Left colon (tissue), 2 donors: ENCODE measurements at regions not wholly inside any gene's neighbourhood (a gene's known extent, or its start where the extent isn't known, plus 50 kb on each side); places are given as distances from the start of the nearest gene placed in this dataset.

Experiments used
- ATAC-seq: fragments of 200-7000 bp; cut with Tn5 transposase; one replicate; pipeline ENCODE4 v1.9.1; 2020; ENCODE audit warnings: mild to moderate bottlenecking, moderate library complexity
- DNase-seq, 2 donors: peaks; one replicate each; pipeline ENCODE4 v3.0.0-alpha.2; 2020
- intact Hi-C, 2 donors: fragments of 100-400 bp; cut with DNase I in 1 of 2; cut with micrococcal nuclease in 1 of 2; formaldehyde crosslinking; loops; one replicate each; pipeline versions ENCODE4 v1.11.2 to v1.14.0; 2022; cut with DNase I, micrococcal nuclease
- donor health status: DM: no; HTN: no; CAD: no.
- donor health status: DM: yes; HTN: yes; CAD: no.

GRCh38 chr3:170641510-170642236 lies 55.8 kb upstream of the SLC7A14 start:
- intact Hi-C loops, result no loop called here
- ATAC-seq, result no peak
- DNase-seq, result no peak

GRCh38 chr3:170640737-170641171 lies 54.9 kb upstream of the SLC7A14 start:
- intact Hi-C loops, result no loop called here
- ATAC-seq (no peak), DNase-seq (no peak)

GRCh38 chr3:170638988-170639387 lies 53.1 kb upstream of the SLC7A14 start:
- no peak for DNase-seq
- no peak for ATAC-seq
- intact Hi-C loops, result no loop called here

- DNase-seq (no peak), ATAC-seq (no peak)
- intact Hi-C loops, result no loop called here
Observed at GRCh38 chr3:170637306-170637705, 51.4 kb upstream of the SLC7A14 start.

GRCh38 chr3:170636400-170636973 lies 50.6 kb upstream of the SLC7A14 start:
- intact Hi-C loops, result no loop called here
- DNase-seq (no peak), ATAC-seq (no peak)
